ENCODE measurements at regions not wholly inside any gene's neighbourhood (a gene's known extent, or its start where the extent isn't known, plus 50 kb on each side); places are given as distances from the start of the nearest gene placed in this dataset.

DNA sequence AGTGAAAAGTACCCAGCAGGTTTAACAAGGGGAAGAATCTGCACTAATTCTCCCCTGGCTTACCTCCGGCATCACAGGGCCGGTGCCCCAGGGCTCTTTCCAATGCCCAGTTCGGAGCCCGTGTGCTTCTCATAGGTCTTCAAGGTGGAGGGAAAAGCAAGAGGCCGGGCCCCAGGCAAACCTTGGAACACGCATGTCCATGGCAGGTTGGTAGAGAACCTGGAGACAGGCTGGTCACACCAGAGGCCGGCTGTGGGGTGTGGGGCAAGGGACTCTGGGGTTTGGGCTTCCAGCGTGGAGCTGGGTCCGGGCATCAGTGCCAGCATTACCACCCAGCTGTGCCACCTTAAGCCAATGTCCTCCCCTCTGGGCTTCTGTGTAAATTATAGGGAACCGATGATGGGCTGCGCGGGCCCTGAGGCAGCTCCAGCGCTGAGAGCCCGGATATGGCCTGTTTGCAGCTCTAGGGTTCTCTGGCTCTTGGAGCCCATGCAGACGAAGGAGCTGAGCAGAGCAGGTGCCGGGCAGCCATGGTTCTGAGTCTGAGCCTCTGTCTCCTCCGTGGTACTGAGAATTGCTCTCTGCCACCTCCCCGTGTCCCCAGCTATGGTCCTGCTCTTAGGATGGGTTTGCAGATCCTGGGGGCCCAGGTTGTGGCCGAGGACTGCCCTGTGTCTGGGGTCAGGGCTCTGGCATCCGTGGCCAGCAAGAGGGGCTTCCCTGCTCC lies 197.0 kb upstream of the C14orf180 start:
- POLR2A ChIA-PET: no interaction called here
- Histone ChIP-seq H3K4me1 (no peaks in the 10 kb centered on the region), H3K27ac (no peak overlapping the region), H3K9me3 (peaks cover 19% of the 10 kb centered on the region; the same call in 2 of the 3 replicates), H3K4me2 (no peak overlapping the region), H3K4me3 (no peak overlapping the region)
- TF ChIP-seq JUNB (IDR thresholded peaks at IDR 0.05) (no peak), NFE2L2 (conservative IDR thresholded peaks at IDR 0.05; ENCODE audit: low read length) (no peak), ESRRA (IDR thresholded peaks at IDR 0.05; ENCODE audit: borderline replicate concordance, low read length) (no peak), KDM1A (IDR thresholded peaks at IDR 0.05; ENCODE audit: low read depth) (no peak), EP300 (IDR thresholded peaks at IDR 0.05) (no peak), CBX2 (IDR thresholded peaks at IDR 0.05; ENCODE audit: borderline replicate concordance, low read depth) (no peak), EHMT2 (IDR thresholded peaks at IDR 0.05; ENCODE audit: low read depth) (no peak), HEYL (CRISPR knock-in tag; IDR thresholded peaks at IDR 0.05) (no peak), MYC (IDR thresholded peaks at IDR 0.05; ENCODE audit: borderline replicate concordance, low read length) (no peak), POLR2AphosphoS2 (conservative IDR thresholded peaks at IDR 0.05; ENCODE audit: low read length) (no peak), CEBPB (IDR thresholded peaks at IDR 0.05) (no peak), POLR2A (IDR thresholded peaks at IDR 0.05; ENCODE audit: low read length) (no peak), CHD2 (IDR thresholded peaks at IDR 0.05; ENCODE audit: low read length, partially characterized antibody) (no peak), FOXS1 (CRISPR knock-in tag; IDR thresholded peaks at IDR 0.05) (no peak), GATA3 (IDR thresholded peaks at IDR 0.05; ENCODE audit: borderline replicate concordance) (no peak), FOSB (CRISPR knock-in tag; IDR thresholded peaks at IDR 0.05) (no peak)
- TF ChIP-seq, protein P1, sequence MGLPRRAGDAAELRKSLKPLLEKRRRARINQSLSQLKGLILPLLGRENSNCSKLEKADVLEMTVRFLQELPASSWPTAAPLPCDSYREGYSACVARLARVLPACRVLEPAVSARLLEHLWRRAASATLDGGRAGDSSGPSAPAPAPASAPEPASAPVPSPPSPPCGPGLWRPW (IDR thresholded peaks at IDR 0.05): no peak
- no peak for FAIRE-seq
- no peak for ATAC-seq
- DNase-seq (ENCODE audit: low read depth in 1 of 2, low spot score in 1 of 2): no peak
- WGBS (ENCODE audit: missing lambda C conversion rate): 41% methylated on average over 15 of the region's 20 CpGs
- CTCF ChIA-PET: no interaction called here

DNA sequence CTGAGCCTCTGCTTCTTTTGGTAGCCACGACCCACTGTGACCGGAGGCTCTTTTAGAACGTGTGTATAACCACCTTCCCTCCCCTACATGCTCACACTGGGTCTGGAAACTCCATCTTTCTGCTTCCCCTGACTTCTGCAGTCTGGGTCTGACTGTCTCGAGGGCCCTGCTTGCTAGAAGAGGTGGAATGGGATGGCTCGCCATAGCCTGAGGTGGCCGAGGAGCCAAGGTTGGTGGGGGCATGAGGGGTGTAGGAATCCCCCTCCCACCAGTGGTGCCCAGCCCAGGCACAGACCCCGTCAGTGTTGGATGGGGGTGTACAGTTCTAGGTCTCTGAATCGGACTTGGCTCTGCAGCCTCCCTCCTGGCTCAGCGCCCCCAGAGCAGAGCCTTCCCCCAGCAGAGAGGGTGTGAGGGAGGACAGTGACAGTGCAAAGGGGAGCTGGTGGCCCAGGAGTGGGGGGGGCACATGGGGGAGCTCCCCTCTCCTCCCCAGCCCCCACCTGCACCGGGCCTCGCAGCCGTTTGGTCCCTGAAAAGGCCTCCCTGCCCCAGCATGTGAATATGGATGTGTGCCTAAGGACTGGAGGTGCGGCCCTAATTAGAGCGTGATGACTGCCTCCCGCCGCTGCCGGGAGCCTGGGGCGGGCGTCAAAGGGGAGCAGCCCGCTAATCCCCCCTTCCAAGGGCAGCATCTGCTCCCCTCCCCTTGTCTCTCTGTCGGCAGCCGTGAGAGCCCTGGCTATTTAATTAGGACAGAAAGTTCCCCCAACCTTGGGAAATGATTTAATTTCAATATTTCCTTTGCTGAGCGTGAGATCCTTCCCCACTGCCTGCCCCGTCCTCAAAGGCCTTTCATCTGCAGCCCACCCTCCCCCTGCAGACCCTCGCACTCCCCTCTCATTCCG lies 196.2 kb upstream of the C14orf180 start:
- no peak for FAIRE-seq
- no peak overlapping the region for H3K4me3 ChIP-seq
- POLR2A ChIA-PET: no interaction called here
- WGBS (ENCODE audit: missing lambda C conversion rate): 47% methylated on average over 20 of the region's 26 CpGs
- H3K4me2 ChIP-seq: no peak overlapping the region
- ATAC-seq: no peak
- TF ChIP-seq NPAS2 (CRISPR knock-in tag; IDR thresholded peaks at IDR 0.05; ENCODE audit: borderline replicate concordance) (no peak), PHF8 (IDR thresholded peaks at IDR 0.05; ENCODE audit: borderline replicate concordance, low read depth) (no peak), HOXA7 (CRISPR knock-in tag; IDR thresholded peaks at IDR 0.05) (no peak), MAFK (IDR thresholded peaks at IDR 0.05; ENCODE audit: partially characterized antibody) (no peak), RNF2 (IDR thresholded peaks at IDR 0.05; ENCODE audit: borderline replicate concordance, low read depth) (no peak), KDM1A (IDR thresholded peaks at IDR 0.05; ENCODE audit: low read depth) (no peak), GATA3 (IDR thresholded peaks at IDR 0.05; ENCODE audit: borderline replicate concordance) (no peak), MAZ (IDR thresholded peaks at IDR 0.05; ENCODE audit: borderline replicate concordance, low read depth, low read length) (no peak)
- TF ChIP-seq, protein P2, sequence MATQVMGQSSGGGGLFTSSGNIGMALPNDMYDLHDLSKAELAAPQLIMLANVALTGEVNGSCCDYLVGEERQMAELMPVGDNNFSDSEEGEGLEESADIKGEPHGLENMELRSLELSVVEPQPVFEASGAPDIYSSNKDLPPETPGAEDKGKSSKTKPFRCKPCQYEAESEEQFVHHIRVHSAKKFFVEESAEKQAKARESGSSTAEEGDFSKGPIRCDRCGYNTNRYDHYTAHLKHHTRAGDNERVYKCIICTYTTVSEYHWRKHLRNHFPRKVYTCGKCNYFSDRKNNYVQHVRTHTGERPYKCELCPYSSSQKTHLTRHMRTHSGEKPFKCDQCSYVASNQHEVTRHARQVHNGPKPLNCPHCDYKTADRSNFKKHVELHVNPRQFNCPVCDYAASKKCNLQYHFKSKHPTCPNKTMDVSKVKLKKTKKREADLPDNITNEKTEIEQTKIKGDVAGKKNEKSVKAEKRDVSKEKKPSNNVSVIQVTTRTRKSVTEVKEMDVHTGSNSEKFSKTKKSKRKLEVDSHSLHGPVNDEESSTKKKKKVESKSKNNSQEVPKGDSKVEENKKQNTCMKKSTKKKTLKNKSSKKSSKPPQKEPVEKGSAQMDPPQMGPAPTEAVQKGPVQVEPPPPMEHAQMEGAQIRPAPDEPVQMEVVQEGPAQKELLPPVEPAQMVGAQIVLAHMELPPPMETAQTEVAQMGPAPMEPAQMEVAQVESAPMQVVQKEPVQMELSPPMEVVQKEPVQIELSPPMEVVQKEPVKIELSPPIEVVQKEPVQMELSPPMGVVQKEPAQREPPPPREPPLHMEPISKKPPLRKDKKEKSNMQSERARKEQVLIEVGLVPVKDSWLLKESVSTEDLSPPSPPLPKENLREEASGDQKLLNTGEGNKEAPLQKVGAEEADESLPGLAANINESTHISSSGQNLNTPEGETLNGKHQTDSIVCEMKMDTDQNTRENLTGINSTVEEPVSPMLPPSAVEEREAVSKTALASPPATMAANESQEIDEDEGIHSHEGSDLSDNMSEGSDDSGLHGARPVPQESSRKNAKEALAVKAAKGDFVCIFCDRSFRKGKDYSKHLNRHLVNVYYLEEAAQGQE (IDR thresholded peaks at IDR 0.05): no peak
- TF ChIP-seq, protein P3, sequence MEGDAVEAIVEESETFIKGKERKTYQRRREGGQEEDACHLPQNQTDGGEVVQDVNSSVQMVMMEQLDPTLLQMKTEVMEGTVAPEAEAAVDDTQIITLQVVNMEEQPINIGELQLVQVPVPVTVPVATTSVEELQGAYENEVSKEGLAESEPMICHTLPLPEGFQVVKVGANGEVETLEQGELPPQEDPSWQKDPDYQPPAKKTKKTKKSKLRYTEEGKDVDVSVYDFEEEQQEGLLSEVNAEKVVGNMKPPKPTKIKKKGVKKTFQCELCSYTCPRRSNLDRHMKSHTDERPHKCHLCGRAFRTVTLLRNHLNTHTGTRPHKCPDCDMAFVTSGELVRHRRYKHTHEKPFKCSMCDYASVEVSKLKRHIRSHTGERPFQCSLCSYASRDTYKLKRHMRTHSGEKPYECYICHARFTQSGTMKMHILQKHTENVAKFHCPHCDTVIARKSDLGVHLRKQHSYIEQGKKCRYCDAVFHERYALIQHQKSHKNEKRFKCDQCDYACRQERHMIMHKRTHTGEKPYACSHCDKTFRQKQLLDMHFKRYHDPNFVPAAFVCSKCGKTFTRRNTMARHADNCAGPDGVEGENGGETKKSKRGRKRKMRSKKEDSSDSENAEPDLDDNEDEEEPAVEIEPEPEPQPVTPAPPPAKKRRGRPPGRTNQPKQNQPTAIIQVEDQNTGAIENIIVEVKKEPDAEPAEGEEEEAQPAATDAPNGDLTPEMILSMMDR (IDR thresholded peaks at IDR 0.05): no peak
- TF ChIP-seq, protein P4, sequence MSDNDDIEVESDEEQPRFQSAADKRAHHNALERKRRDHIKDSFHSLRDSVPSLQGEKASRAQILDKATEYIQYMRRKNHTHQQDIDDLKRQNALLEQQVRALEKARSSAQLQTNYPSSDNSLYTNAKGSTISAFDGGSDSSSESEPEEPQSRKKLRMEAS (IDR thresholded peaks at IDR 0.05): no peak
- CTCF ChIA-PET: interaction anchor here (0.9 kb wide), 1 partner anchor 13 kb away, joined by 3 read pairs; no protein-coding TSS in a partner anchor
- DNase-seq (ENCODE audit: low read depth in 1 of 2, low spot score in 1 of 2): no peak
- H3K4me1 ChIP-seq: no peaks in the 10 kb centered on the region
- no peak overlapping the region for H3K27ac ChIP-seq
- peaks cover 19% of the 10 kb centered on the region; the same call in 2 of the 3 replicates for H3K9me3 ChIP-seq

All from A549 (cell line).